ENCODE measurements at regions not wholly inside any gene's neighbourhood (a gene's known extent, or its start where the extent isn't known, plus 50 kb on each side); places are given as distances from the start of the nearest gene placed in this dataset.

DNA sequence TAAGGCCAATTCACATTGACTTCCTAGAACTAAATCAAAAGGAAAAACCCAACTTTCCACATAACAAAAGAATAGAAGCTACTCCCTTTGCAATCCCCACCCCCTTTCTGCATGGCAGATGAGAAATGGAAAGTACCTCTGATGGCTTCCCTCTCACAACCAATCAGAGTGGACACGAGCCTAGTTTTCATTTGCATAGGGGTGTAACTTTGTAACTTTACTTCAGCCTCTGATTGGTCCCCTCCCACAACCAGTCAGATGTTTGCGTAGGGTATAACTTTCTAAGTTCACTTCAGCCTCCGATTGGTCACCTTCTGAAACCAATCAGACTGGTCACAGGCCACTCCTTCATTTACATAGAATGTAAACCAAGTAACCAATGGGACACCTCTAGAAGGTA lies 328.5 kb downstream of the CDH26 start:
- no peak for DNase-seq

DNA sequence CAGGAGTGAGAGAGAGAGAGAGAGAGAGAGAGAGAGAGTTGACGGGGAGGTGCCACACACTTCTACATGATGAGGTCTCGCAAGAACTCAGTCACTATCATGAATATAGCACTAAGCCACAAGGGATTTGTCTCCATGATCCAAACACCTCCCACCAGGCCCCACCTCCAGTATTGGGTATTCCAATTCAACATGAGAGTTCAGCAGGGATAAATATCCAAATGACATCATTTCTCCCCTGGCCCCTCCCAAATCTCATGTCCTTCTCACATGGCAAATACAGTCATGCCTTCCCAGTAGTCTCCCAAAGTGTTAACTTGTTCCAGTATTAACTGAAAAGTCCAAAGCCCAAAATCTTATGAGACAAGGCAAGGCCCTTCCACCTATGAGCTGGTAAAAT lies 330.7 kb downstream of the CDH26 start:
- DNase-seq = no peak

DNA sequence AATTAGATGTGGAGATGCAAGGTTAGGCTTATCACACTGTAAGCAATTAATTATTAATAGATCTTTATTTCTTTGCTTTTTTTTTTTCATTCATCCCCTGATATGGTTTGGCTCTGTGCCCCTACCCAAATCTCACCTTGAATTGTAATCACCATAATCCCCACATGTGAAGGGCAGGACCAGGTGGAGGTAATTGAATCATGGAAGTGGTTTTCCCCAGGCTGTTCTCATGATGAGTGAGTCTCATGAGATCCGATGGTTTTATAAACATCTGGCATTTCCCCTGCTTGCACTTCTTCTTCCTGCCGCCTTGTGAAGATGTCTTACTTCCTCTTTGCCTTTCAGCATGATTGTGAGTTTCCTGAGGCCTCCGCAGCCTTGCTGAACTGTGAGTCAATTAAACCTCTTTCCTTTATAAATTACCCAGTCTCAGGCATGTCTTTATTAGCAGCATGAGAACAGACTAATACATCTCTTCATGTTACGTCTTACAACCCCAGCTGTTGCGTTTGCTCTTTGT lies 333.8 kb downstream of the CDH26 start:
- peak; percentile 6 to 22 for DNase-seq

DNA sequence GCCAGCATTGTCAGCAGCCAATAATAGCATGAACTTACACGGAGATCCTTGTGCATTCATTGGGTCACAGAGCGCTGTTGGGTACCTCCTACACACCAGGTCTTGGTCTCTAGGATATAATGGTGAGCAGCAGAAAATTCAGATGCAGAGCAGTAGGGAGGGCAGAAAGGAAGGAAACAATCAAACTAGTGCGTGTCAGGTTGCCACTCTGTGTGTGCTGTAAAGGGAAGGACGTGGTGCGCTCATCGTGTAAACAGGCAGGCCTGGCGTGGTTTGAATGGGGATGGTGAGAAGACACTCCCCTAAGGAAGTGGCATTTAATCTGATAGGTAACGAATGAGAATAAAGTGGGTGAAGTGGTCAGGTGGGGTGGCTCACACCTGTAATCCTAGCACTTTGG lies 336.4 kb downstream of the CDH26 start:
- DNase-seq = no peak

DNA sequence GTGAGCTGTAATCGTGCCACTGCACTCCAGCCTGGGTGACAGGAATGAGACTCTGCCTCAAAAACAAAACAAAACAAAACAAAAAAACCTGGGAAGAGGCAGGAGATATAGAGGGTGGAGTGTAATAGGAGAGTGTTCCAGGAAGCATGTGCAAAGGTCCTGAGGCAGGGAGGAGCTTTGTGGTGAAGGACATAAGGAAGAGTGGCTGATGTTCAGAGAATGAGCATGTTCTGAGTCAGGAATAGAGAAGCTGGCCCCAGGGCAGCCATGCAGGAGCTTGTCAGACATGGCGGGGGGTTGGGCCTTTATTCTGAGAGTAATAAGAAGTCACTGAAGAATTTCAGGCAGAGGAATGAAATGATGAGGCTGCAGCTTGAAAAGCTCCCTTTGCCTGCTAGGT lies 337.0 kb downstream of the CDH26 start:
- no peak for DNase-seq

DNA sequence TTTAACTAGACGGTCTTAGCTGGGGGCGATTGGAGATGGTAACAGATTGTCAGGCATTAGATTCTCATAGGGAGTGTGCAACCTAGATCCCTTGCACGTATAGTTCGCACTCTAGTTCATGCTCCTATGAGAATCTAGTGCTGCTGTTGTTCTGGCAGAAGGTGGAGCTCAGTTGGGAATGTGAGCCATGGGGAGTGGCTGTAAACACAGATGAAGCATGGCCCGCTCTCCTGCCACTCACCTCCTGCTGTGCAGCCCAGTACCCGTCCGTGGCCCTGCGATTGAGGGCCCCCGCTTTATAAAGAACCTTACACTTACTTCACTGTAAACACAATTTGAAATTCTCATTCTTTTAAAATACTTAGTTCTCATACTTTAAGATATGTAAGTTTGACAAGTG lies 339.4 kb downstream of the CDH26 start:
- no peak for DNase-seq

DNA sequence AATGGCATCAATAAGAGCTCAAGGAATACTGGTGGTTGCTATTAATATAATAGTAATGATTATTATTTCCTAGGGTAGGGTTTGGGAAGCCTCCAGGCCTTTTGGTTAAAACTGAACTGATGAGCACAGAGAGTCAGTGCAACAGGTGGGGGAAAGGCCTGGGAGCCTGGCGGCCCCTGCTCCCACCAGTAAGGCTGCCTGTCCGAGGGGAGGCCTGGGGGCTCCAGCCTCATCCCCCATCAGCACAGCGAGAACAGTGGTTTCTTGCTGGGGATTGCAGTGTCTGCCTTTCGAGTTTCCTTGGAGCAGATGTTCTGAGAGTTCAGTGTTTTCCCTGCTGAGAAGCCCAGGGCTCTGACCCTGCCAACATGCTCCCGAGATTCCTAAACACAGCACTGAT lies 340.4 kb downstream of the CDH26 start:
- no peak for DNase-seq

DNA sequence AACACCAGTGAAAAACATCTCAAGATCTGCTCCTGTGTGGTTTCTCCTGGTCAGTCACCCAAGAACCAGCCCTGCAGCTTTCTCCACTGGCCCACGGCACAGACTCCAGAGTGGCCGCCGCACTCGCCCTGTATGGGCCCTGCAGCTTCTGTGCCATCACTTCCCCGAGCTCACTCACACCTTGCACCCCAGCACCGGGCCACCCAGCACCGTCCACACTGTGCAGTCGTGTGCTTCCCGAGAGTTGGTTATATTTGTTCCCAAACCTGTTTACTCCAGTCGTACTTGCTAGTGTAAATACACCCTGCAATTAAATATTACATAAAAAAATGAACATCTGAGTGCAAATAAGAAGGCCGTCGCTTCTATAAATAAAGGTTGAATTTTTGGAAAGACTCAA lies 341.7 kb downstream of the CDH26 start:
- DNase-seq = no peak

DNA sequence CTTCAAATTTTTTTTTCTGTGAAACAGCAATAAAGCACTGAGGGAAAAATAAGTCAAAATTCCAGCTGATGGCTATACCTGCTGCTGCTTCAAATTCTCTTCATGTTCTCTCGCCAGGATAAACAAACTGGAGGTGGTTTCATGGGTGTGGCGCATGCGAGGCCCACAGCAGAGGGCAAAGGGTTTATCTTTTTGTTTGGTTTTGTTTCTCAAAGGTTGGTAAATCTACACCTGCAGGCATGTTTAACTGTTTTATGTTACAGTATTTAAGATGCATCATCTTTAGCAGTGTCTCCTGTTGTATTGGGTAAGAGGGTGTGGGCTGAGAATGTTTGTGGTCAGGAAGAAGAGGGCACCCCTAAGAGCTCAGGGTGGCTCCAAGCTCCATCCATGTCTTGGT lies 342.2 kb downstream of the CDH26 start:
- no peak for DNase-seq

DNA sequence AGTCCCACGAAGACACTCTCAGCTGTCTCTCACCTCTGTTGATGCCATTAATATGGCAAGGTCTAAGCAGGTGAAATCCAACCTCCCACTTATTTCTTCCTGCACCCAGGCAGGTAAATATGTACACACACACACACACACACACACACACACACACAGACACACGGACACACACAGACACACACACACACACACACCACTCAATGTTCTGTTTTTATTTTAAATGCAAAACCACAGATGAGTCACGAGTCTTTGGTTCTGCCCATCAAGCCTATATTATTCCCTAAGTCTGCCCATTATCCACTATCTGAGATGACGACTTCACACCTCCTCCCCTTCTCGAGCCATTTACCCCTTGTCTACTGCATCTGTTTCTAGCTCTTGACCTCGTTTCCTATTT lies 344.7 kb downstream of the CDH26 start:
- no peak for DNase-seq

DNA sequence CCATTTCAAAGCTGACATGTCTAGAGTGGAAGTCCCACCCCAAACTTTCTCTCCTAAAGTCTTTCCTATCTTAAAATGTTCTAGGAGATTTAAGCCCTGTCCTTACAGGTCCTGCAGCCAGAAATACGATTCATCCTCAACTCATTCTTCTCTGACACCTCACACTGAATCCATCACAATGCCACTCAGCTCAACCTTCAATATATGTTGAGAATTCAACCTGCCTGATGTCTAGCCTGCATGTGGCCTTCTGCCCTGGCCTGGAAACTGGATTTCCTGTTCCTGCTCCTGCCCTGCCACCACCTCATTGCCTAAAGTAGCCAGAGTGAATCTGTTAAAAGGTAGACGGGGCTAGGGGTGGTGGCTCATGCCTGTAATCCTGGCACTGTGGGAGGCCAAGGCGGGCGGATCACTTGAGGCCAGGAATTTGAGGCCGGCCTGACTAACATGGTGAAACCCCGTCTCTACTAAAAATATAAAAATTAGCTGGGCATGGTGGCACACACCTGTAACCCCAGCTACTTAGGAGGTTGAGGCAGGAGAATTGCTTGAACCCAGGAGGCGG lies 345.9 kb downstream of the CDH26 start:
- DNase-seq = no peak

DNA sequence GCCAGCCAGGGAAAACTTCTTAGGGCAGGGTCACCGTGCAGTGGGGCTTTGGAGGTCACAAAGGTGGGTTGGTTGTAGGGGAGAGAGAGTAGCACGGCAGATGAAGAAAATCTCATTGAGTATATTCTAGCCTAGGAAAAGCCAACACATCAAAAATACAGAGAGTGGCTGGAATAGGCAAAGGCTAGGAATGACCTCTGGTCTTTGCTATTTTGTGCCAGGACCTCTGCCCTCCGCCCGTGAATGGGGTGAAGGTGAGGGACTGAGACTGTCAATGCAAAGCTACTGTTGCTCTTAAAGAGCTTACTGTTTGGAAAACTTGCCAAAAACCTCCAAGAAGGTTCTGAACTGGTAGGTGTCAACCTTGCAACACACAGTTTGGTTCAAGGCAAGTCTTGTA lies 346.7 kb downstream of the CDH26 start:
- no peak for DNase-seq

DNA sequence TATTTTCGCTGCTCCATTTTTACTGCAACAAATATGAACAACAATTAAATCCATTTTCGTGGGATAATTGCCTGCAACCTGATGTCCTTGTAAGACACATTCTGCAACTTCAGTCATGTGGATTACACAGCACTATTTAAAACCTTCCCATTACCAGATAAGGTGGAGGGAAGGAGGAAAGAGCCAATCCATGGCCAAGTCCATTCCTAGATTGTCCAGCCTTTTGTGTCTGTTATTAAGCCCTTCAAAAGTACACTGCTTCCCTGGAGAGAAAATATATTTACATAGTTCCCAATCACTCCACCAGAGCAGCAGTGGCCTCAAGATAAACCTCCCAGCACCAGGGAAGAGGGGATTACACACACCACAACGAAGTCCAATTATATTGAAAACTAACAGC lies 347.9 kb downstream of the CDH26 start:
- DNase-seq = no peak

DNA sequence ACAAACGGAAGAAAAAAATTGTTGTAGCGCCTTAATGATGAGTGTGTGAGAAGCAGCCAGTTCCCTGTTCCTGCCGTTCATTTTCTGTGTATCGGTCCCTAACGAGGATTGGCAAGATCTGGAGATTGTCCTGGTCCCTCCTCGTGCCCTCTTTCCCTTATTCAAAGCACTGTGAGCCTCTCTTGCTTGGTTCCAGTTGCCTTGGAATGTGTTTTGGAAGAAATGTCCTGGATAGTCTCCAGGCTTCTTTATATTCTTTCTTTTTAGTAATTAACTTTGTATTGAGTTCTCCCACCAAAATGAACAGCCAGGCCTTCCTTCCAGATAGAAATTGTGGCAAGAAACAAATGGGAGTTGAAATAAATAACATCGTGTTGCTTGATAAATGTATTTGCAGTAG lies 348.3 kb downstream of the CDH26 start:
- DNase-seq = no peak

DNA sequence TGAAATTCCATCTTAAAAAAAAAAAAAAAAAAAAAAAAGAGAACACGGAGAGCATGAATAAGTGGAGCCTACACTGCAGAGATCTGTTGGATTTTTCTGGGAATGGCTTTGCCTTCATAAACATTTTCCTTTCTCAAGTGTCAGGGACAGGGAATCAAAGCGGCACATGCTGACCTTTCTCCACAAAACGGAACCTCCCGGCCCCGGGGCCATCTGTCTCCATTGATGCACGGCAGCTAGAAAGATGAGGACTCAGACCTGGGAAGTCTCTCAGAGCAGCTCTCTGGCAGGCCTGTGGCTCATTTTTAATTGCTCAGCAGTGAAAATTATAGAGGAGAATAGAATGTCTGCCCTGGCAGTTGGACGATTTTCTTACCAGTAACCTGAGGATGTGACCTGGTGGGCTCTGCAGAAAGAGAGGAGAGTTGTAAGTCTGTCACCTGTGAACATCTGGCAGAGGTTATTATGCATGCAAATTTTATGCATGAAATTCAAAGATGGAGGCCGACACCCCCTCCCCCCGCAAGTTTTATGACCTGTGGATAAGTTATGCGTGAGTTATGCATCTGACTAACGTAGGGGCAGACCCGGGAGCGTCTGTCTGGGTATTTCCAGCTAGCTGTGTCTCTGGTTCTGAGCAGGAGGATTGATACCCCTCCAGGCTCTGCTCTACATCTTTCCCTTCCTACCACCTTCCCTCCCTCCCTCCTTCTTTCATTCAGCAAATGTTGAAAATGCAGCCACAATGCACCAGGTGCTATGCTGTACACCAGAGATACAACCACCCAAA lies 352.5 kb downstream of the CDH26 start:
- DNase-seq = no peak

DNA sequence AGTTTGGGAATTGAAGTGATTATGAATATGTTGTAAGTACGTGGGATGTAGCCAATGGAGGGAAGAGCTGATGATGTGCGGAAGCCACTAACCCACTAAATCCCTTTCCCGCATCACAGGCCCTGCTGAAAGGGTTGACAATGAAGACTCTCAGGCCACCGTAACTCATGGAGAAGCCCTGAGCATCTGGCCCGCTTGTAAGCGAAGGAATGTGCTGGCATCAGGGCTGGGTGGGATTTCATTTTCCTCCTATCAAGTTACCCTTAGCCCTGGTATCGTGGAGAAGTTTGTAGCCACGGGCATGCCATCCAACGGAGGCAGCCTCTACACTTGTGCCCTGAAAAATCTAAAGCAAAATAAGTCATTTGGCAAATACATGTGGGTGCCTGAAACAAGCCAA lies 355.0 kb downstream of the CDH26 start:
- DNase-seq = no peak

DNA sequence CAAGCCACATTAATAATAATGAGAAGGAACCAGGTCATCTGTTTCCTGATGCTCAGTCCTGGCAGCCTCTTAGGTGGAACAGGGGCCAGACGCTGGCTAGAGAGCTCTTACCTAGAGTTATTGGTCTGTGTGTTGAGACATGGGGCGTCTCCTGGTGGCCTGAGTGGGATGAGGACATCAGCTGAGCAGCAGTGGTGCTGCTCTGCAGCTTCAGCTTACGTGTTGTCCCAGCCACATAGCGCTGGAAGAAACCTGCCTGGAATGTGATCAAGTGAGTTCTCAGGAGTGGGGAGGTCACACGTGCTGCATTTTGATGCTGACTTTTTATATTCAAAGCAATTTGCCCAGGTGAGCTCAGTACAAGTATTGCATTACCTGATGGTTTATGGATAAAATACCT lies 355.4 kb downstream of the CDH26 start:
- DNase-seq = no peak

DNA sequence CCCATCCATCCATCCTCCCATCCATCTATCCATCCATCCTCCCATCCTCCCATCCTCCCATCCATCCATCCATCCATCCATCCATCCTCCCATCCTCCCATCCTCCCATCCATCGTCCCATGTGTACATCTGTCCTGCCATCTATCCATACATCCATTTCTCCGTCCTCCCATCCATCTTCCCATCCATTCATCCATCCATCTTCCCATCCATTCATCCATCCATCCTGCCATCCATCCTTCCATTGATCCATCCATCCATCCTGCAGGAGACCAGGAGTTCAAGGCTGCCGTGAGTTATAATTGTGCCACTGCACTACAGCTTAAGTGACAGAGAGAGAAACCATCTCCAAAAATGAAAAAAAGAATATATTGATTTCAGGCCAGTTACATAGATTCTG lies 356.5 kb downstream of the CDH26 start:
- no peak for DNase-seq

DNA sequence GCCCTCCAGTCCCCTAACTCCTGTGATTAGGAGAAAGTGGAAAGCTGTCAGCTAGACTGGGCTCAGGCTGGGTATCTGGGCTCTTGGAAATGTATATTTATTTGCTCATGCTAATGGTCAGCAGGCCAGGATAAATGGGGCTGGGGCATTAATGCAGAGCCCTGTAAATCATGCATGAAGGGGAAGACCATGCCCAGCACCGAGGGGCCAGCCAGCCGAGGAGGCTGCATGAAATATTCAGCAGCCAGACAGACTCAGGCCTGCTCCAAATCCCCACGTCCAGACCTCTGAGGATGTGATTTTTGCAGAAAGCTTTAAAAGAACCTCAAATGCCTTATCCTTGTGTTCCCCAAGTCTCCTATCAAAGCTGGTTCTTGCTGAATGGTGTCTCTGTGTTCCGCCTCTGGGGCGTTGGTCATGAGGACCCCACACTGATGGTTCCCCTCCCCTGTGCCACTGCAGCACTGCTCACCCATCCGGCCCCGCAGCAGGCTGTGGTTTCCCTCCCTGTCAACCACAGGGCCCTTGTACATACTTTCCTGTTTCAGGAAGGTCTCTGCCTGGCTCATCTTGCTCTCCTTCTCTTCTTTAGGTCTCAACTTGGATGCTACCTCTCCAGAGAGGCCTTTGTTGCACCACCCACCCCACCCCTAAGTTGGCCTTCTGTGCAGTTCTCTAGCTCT lies 358.4 kb downstream of the CDH26 start:
- DNase-seq = no peak

DNA sequence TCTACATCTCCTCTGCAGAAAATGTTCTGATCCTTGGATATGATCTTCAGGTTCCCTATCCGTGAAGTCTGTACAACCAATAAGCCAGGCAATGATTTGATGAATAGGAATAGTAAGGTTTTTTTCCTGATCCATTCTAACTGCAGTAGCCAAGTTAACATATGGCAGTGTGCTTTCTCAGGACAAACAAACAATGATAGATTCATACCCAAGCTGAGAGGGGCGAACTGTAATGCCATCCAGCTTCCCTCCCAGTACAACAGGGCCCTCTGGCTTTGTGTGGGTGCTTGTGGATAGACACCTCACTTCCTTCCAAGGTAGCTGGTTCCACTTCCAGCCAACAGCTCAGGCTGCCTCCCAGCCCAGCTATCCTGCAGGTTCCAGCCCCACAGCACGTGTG lies 359.2 kb downstream of the CDH26 start:
- DNase-seq = no peak

DNA sequence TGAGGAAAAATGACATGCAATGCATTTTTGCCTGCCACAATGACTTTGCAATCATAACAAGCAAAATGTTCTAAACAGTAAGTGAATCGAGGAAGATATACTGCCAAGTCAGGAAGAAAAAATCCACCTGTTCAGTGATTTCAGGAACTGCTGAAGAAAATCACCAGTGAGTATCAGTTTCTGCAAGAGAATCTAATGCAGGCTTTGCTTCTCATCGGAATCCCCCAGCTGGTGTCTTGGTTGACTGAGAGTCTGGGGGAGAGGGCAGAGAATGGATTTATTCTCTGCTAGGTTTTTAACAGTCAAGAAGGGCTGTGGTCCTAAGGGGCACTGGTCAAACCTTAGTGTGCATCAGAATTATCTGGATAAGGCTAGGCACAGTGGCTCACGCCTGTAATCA lies 363.4 kb downstream of the CDH26 start:
- DNase-seq = no peak

DNA sequence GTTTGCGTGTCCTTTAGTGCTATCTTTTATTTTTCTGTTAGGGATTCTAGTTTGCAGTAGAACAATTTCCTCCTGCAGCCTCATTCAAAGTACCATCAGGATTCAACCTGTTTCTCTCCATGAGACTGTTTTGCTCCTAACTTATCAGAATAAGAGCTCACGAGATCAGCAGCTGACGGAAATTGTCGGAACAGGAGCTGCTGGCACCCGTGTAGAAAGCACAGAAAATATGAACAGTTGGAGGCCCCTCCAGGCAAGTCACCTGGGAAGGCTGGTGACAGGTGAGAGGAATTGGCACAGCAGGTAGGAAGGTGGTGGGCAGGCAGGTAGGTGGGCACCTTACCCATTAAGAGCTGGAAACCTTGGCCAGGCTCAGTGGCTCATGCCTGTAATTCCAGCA lies 368.6 kb downstream of the CDH26 start:
- DNase-seq = no peak

DNA sequence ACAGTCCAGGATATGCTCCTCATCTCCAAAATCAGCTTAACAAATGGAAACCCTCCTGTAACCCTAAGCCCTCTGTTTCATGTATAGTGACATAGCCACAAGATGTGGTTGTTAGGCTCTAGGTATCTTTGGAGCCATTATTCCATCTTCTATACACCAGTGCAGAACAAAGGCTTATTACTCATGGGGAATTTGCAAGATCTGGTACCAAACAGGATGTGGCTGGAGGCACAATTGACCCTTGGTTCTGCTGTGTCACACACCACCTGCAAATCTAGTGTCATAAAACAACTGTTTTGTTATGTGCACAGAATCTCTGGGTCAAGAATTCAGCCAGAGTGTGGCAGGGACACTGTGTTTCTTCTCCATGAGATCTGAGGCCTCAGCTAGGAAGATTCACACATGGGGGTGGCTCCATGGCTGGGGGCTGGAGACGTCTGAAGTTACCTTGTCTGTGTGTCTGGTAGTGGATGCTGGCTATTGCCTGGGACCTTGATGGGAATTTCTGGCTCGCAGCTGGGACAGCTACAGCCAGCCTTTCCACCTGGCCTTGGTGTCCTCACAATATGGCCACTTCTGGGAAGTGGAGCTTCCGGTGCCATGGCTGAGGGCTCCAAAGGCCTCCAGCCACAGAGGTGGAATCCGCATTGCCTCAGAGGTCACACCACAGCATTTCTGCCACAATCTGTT lies 369.9 kb downstream of the CDH26 start:
- no peak for DNase-seq

All from inflammatory macrophage (primary cell).